SK-N-SH (cell line): ENCODE measurements at regions not wholly inside any gene's neighbourhood (a gene's known extent, or its start where the extent isn't known, plus 50 kb on each side); places are given as distances from the start of the nearest gene placed in this dataset.

Experiments used
- CTCF ChIA-PET: fragments of 300-600, 350-600 bp; formaldehyde crosslinking; extraction: SDS; loops from one replicate; lab custom pipeline; 2021; lab: Yijun Ruan, JAX
- POLR2A ChIA-PET: fragments of 350-600 bp; sonication (Branson Sonifier 250); formaldehyde crosslinking; extraction: SDS; loops from one replicate; lab custom pipeline; 2020; ENCODE audit warnings: antibody characterized with exemption, inconsistent platforms; lab: Yijun Ruan, JAX
- DNase-seq: peaks from one replicate; pipeline ENCODE4 v3.0.0; 2012
- H2AFZ ChIP-seq: fragments of 200-600 bp; sonication (generic); 2 replicates; pipeline ENCODE4 v1.8.1; 2016; ENCODE audit warnings: antibody characterized with exemption, mild to moderate bottlenecking, low read depth
- H3F3A ChIP-seq: fragments of 200-600 bp; sonication (generic); replicated peaks from 2 replicates; pipeline ENCODE3; 2016; ENCODE audit warnings: antibody characterized with exemption, mild to moderate bottlenecking; ENCODE audit not compliant: insufficient read depth
- H3K27ac ChIP-seq, 2 experiments: fragments of 200-500 bp in 1 of 2; fragments of 200-600 bp in 1 of 2; sonication (Bioruptor generic) in 1 of 2; sonication (generic), shearing (Covaris generic) in 1 of 2; 2 replicates each; pipeline versions ENCODE4 v1.5.1 to v1.6.1; 2014 to 2016; ENCODE audit warnings: low read depth in 2 of 2, inconsistent platforms in 1 of 2, low read length in 1 of 2, mild to moderate bottlenecking in 1 of 2, mixed read lengths in 1 of 2
- H3K27me3 ChIP-seq: fragments of 200-600 bp; sonication (generic), shearing (Covaris generic); 2 replicates; pipeline ENCODE4 v1.6.1; 2016; ENCODE audit warnings: mixed run types; ENCODE audit not compliant: insufficient read depth
- H3K36me3 ChIP-seq, 2 experiments: fragments of 200-500 bp in 1 of 2; fragments of 200-600 bp in 1 of 2; sonication (Bioruptor generic) in 1 of 2; sonication (generic) in 1 of 2; replicated peaks in 1 of 2; 2 replicates each; pipeline versions ENCODE3 to v1.5.1; 2014 to 2016; ENCODE audit warnings: low read length in 1 of 2, mild to moderate bottlenecking in 1 of 2; ENCODE audit not compliant: insufficient read depth in 2 of 2, control insufficient read depth in 1 of 2
- H3K4me1 ChIP-seq, 2 experiments: fragments of 200-500 bp in 1 of 2; fragments of 200-600 bp in 1 of 2; sonication (Bioruptor generic) in 1 of 2; sonication (generic), shearing (Covaris generic) in 1 of 2; 2 replicates each; pipeline versions ENCODE4 v1.5.1 to v1.6.1; 2014 to 2016; ENCODE audit warnings: low read depth in 1 of 2, low read length in 1 of 2, mixed run types in 1 of 2; ENCODE audit not compliant: insufficient read depth in 2 of 2, control insufficient read depth in 1 of 2
- H3K4me2 ChIP-seq: fragments of 200-600 bp; sonication (generic), shearing (Covaris generic); 2 replicates; pipeline ENCODE4 v1.6.1; 2017; ENCODE audit warnings: mixed run types
- H3K4me3 ChIP-seq, 2 experiments: fragments of 200-500 bp in 1 of 2; fragments of 200-600 bp in 1 of 2; sonication (Bioruptor generic) in 1 of 2; sonication (generic), shearing (Covaris generic) in 1 of 2; 2 replicates each; pipeline versions ENCODE4 v1.5.1 to v1.8.1; 2014 to 2016; ENCODE audit warnings: low read depth in 2 of 2, inconsistent platforms in 1 of 2, low read length in 1 of 2, mild to moderate bottlenecking in 1 of 2, mixed read lengths in 1 of 2, moderate library complexity in 1 of 2
- H3K79me2 ChIP-seq: fragments of 200-600 bp; sonication (generic); 2 replicates; pipeline ENCODE4 v1.8.1; 2017; ENCODE audit warnings: mild to moderate bottlenecking; ENCODE audit not compliant: insufficient read depth
- H3K9ac ChIP-seq: fragments of 200-600 bp; sonication (generic); 2 replicates; pipeline ENCODE4 v1.6.1; 2017; ENCODE audit warnings: mixed run types
- H3K9me2 ChIP-seq: fragments of 200-600 bp; sonication (generic); 2 replicates; pipeline ENCODE4 v1.6.1; 2017; ENCODE audit warnings: mixed run types
- H3K9me3 ChIP-seq: fragments of 200-600 bp; sonication (generic); 2 replicates; pipeline ENCODE4 v1.6.1; 2017; ENCODE audit warnings: mixed run types, mild to moderate bottlenecking, moderate library complexity
- H4K20me1 ChIP-seq: fragments of 200-600 bp; sonication (generic); 2 replicates; pipeline ENCODE4 v1.6.1; 2017; ENCODE audit warnings: mild to moderate bottlenecking, mixed run types; ENCODE audit not compliant: insufficient read depth
- EP300 ChIP-seq, 2 experiments: IDR thresholded peaks; 2 replicates each; pipeline versions ENCODE4 v1.4.0 to v1.6.1; 2012; ENCODE audit warnings: borderline replicate concordance in 1 of 2, low read depth in 1 of 2, low read length in 1 of 2
- FOXJ3 ChIP-seq: sonication (generic); formaldehyde crosslinking; IDR thresholded peaks from 2 replicates; pipeline ENCODE4 v1.5.1; 2020; ENCODE audit warnings: mild to moderate bottlenecking, missing genetic modification reagents
- FOXM1 ChIP-seq: IDR thresholded peaks from 2 replicates; pipeline ENCODE4 v1.4.0; 2012; ENCODE audit warnings: low read depth, mild to moderate bottlenecking
- JUND ChIP-seq: IDR thresholded peaks from 2 replicates; pipeline ENCODE4 v1.4.0; 2012
- MAX ChIP-seq: IDR thresholded peaks from 2 replicates; pipeline ENCODE4 v1.4.0; 2012; ENCODE audit warnings: low read depth
- RCOR1 ChIP-seq: fragments of 150-350 bp; IDR thresholded peaks from 2 replicates; pipeline ENCODE4 v1.6.1; 2017; ENCODE audit warnings: antibody characterized with exemption, low read length
- RXRA ChIP-seq: IDR thresholded peaks from 2 replicates; pipeline ENCODE4 v1.4.0; 2012; ENCODE audit warnings: low read depth, mild to moderate bottlenecking, borderline replicate concordance
- TCF12 ChIP-seq: IDR thresholded peaks from 2 replicates; pipeline ENCODE4 v1.4.0; 2012
- TEAD4 ChIP-seq: IDR thresholded peaks from 2 replicates; pipeline ENCODE4 v1.4.0; 2012; ENCODE audit warnings: mild to moderate bottlenecking, borderline replicate concordance; ENCODE audit not compliant: insufficient read depth
- WGBS: methylation state at CpG from one replicate; pipeline ENCODE4 v1.1.6; 2017; ENCODE audit warnings: low lambda C conversion rate; 5-methylcytosine and 5-hydroxymethylcytosine counted together

- Histone ChIP-seq H3K27ac (no peak overlapping the region), H3K9ac (no peak overlapping the region), H3F3A (no peaks in the 10 kb centered on the region), H3K9me3 (no peaks in the 10 kb centered on the region), H3K4me1 (peaks cover 0 to 2% of the 10 kb centered on the region in 2 experiments; a peak in 1 of 4 replicates), H2AFZ (no peak overlapping the region), H3K36me3 (no peaks in the 10 kb centered on the region), H3K27me3 (no peaks in the 10 kb centered on the region), H4K20me1 (no peaks in the 10 kb centered on the region), H3K4me3 (no peak overlapping the region), H3K9me2 (no peaks in the 10 kb centered on the region)
- DNase-seq: no peak
- POLR2A ChIA-PET: no interaction called here
- TF ChIP-seq RXRA: no peak
- no peak for TF ChIP-seq FOXM1
- TF ChIP-seq RCOR1: no peak
- TF ChIP-seq TCF12: no peak
- TF ChIP-seq JUND: no peak
- TF ChIP-seq EP300 (IDR thresholded peaks at IDR 0.05; ENCODE audit: borderline replicate concordance in 1 of 2, low read depth in 1 of 2, low read length in 1 of 2): no peak
- TF ChIP-seq, all 33 proteins: peak for 0
- 67% methylated on average over 3 of the region's 3 CpGs for WGBS
- Histone ChIP-seq H3K4me2 (no peak overlapping the region), H3K79me2 (no peaks in the 10 kb centered on the region)
- CTCF ChIA-PET: no interaction called here
These were observed 184.7 kb upstream of the PRICKLE1 start for GRCh38 chr12:42774238-42774637.

GRCh38 chr12:42770261-42770660, 180.7 kb upstream of the PRICKLE1 start:
- H4K20me1 ChIP-seq: no peaks in the 10 kb centered on the region
- no peak overlapping the region for H3K9ac ChIP-seq
- TF ChIP-seq MAX: no peak
- TF ChIP-seq, all 33 proteins: peak for 0
- H3K27ac ChIP-seq: no peak overlapping the region
- no peaks in the 10 kb centered on the region for H3K79me2 ChIP-seq
- no peak overlapping the region for H2AFZ ChIP-seq
- CTCF ChIA-PET: no interaction called here
- DNase-seq: no peak
- no peak overlapping the region for H3K4me2 ChIP-seq
- H3K4me1 ChIP-seq: no peaks in the 10 kb centered on the region
- POLR2A ChIA-PET: no interaction called here
- H3K9me3 ChIP-seq: no peaks in the 10 kb centered on the region
- no peaks in the 10 kb centered on the region for H3F3A ChIP-seq
- WGBS: 69% methylated on average over 3 of the region's 3 CpGs
- no peak overlapping the region for H3K4me3 ChIP-seq
- no peaks in the 10 kb centered on the region for H3K27me3 ChIP-seq
- H3K9me2 ChIP-seq: no peaks in the 10 kb centered on the region
- H3K36me3 ChIP-seq: no peaks in the 10 kb centered on the region

GRCh38 chr12:42769455-42769854, 179.9 kb upstream of the PRICKLE1 start:
- Histone ChIP-seq H3K9me3 (no peaks in the 10 kb centered on the region), H3F3A (no peaks in the 10 kb centered on the region), H3K9me2 (no peaks in the 10 kb centered on the region), H3K27ac (no peak overlapping the region), H3K36me3 (no peaks in the 10 kb centered on the region), H2AFZ (no peak overlapping the region), H3K4me3 (no peak overlapping the region), H3K79me2 (no peaks in the 10 kb centered on the region), H4K20me1 (no peaks in the 10 kb centered on the region), H3K9ac (no peak overlapping the region), H3K27me3 (no peaks in the 10 kb centered on the region), H3K4me1 (no peaks in the 10 kb centered on the region), H3K4me2 (no peak overlapping the region)
- ChIA-PET POLR2A (no interaction called here), CTCF (interaction anchor here (1.4 kb wide), 1 partner anchor 90 kb away, joined by 3 read pairs; no protein-coding TSS in a partner anchor)
- WGBS: 9% methylated on average over 1 of the region's 1 CpG
- no peak for DNase-seq
- TF ChIP-seq FOXJ3 (CRISPR knock-in tag) (no peak), TEAD4 (no peak)
